Stimulated activated CD4-positive, alpha-beta T cell treated with anti-CD3 and anti-CD28 coated beads, Interleukin-2, amount 100 ng/mL, for 48 hours (primary cell): ENCODE measurements at regions not wholly inside any gene's neighbourhood (a gene's known extent, or its start where the extent isn't known, plus 50 kb on each side); places are given as distances from the start of the nearest gene placed in this dataset.

Source experiments
- DNase-seq, 2 donors: peaks; one replicate each; pipeline ENCODE4 v3.0.0-alpha.2; 2020

DNA sequence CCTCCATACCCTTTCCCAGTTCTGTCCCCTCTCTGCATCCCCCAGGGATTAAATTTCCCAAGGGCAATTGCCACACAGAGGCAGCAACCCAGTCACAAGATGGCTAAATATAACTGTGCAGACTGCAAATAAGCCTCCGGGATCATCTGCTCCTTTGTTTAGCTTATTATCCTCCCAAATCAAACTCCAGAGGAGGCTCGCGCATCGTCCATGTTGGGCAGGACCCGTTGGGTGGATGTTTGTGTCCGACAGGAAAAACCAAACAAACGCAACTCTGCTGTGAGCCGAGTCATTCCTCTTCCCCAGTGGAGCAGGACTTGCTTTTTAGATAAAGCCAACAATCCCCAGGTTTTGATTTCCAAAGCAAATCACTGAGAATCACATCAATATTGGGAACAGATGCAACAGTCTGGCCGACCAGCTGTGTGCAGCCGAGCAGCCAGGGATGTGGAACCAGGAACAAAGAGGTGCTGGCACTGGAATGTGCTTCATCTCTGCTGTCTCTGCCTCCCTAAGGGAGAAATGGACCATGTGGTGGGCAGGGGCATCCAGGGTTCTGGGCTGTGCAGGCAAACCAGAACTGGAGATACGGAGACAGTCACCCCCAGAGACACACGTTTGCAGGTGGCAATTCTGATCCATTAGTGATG is 89.8 kb downstream of the PTTG1 start:
- DNase-seq = no peak
